ENCODE measurements at regions not wholly inside any gene's neighbourhood (a gene's known extent, or its start where the extent isn't known, plus 50 kb on each side); places are given as distances from the start of the nearest gene placed in this dataset.
"Not testable (repeated sequence)": the region's sequence is repeated elsewhere in the genome, so short reads cannot be mapped to it uniquely, and the experiment has no call there.

- H3K27ac Mint-ChIP-seq, result no peak overlapping the region
- no peak overlapping the region for H3K4me3 Mint-ChIP-seq
- H3K9me3 Mint-ChIP-seq, result no peaks in the 10 kb centered on the region
- no peak for DNase-seq
- no peaks in the 10 kb centered on the region for H3K27me3 Mint-ChIP-seq
- H3K36me3 Mint-ChIP-seq, result no peaks in the 10 kb centered on the region
- H3K4me1 Mint-ChIP-seq, result no peaks in the 10 kb centered on the region
Observed at GRCh38 chrX:9393571-9393970, 71.3 kb upstream of the TBL1X start.

- Mint-ChIP-seq H3K27me3 (no peaks in the 10 kb centered on the region), H3K4me3 (no peak overlapping the region), H3K27ac (no peak overlapping the region), H3K36me3 (no peaks in the 10 kb centered on the region), H3K4me1 (no peaks in the 10 kb centered on the region), H3K9me3 (no peaks in the 10 kb centered on the region)
- DNase-seq, result no peak
Observed at GRCh38 chrX:9394212-9394611, 70.6 kb upstream of the TBL1X start.

DNA sequence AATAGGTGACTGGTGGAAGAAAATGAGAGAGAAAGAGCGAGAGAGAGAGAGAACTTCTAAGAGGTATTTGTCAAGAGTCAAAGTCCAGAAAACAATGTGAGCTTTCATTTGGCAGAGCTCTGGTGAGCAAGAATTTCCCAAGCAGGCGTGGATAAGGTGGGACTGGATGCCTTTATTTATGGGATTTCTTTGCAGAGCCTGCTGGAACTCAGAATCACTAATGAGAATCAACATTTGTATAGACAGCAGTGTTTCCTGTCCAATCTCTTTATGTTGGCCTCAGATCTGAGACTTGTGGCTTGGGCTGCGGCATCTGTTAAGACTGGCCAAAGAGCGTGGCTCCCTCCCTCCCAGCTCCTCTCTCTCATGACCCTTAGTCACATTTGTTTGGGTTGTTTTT, 67.9 kb upstream of the TBL1X start:
- H3K9me3 Mint-ChIP-seq, result no peaks in the 10 kb centered on the region
- no peak overlapping the region for H3K27ac Mint-ChIP-seq
- no peaks in the 10 kb centered on the region for H3K4me1 Mint-ChIP-seq
- no peaks in the 10 kb centered on the region for H3K27me3 Mint-ChIP-seq
- no peak overlapping the region for H3K4me3 Mint-ChIP-seq
- DNase-seq, result no peak
- no peaks in the 10 kb centered on the region for H3K36me3 Mint-ChIP-seq

- no peak for DNase-seq
- Mint-ChIP-seq H3K36me3 (no peaks in the 10 kb centered on the region), H3K27me3 (no peaks in the 10 kb centered on the region), H3K4me1 (no peaks in the 10 kb centered on the region), H3K9me3 (no peaks in the 10 kb centered on the region), H3K27ac (no peak overlapping the region), H3K4me3 (no peak overlapping the region)
Observed at GRCh38 chrX:9401051-9401450, 63.8 kb upstream of the TBL1X start.

DNA sequence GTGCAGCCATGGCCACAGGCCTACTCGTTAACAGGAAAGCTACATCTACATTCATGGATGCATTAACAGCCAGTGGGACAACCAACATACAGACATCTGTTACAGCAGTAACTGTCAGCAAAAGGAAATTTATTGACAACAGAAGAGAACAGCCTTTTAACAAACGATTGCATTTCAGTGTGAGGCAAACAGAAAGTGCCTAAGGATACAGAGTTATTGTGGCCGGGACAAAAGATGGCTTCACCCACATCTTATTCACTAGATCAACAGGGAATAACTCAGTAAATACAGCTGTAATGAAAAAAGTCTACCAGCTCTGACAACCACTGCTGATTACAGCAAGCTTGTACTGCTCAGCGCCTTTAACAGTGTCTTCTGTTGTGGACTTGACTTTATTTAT, 61.5 kb upstream of the TBL1X start:
- Mint-ChIP-seq H3K4me1 (no peaks in the 10 kb centered on the region), H3K9me3 (no peaks in the 10 kb centered on the region), H3K27ac (no peak overlapping the region), H3K4me3 (no peak overlapping the region), H3K36me3 (no peaks in the 10 kb centered on the region), H3K27me3 (no peaks in the 10 kb centered on the region)
- DNase-seq, result no peak

GRCh38 chrX:9405635-9406034, 59.2 kb upstream of the TBL1X start:
- not testable (repeated sequence) for H3K4me1 Mint-ChIP-seq, H3K27ac Mint-ChIP-seq, H3K9me3 Mint-ChIP-seq, DNase-seq, H3K36me3 Mint-ChIP-seq, H3K4me3 Mint-ChIP-seq, H3K27me3 Mint-ChIP-seq

DNA sequence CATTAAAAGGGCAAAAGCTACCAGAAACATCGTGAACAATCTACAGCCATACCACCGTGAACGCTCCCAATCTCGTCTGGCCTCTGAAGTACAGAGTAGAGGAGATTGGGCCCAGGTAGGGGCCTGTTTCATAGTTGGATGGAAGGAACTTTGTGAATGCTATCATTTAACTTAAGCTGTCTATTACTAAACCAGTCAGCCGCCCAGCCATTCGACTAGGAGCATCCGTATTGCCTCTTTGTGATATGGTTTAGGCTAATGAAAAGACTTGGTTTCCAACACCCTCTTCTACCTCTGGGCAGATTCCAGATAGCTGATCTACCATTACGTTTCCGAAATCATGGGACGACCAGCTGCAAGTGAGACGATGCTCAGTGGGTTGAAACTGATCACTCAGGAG, 54.0 kb upstream of the TBL1X start:
- H3K27ac Mint-ChIP-seq, H3K4me1 Mint-ChIP-seq, H3K9me3 Mint-ChIP-seq, DNase-seq, H3K27me3 Mint-ChIP-seq, H3K4me3 Mint-ChIP-seq, H3K36me3 Mint-ChIP-seq: not testable (repeated sequence)

DNA sequence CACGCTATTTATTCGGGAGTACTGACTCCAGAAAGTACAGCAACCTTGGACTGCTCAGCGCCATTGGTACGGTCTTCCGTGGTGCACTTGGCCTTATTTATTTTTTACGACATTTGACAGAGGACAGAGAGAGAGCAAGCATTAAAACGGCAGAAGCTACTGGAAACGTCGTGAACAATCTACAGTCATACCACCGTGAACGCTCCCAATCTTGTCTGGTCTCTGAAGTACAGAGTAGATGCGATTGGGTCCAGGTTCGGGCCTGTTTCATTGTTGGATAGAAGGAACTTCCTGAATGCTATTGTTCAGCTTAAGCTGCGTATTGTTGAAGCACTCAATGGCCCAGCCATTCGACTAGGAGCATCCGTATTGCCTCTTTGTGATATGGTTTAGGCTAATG, 53.2 kb upstream of the TBL1X start:
- not testable (repeated sequence) for DNase-seq, H3K27ac Mint-ChIP-seq, H3K9me3 Mint-ChIP-seq, H3K4me1 Mint-ChIP-seq, H3K36me3 Mint-ChIP-seq, H3K27me3 Mint-ChIP-seq, H3K4me3 Mint-ChIP-seq

DNA sequence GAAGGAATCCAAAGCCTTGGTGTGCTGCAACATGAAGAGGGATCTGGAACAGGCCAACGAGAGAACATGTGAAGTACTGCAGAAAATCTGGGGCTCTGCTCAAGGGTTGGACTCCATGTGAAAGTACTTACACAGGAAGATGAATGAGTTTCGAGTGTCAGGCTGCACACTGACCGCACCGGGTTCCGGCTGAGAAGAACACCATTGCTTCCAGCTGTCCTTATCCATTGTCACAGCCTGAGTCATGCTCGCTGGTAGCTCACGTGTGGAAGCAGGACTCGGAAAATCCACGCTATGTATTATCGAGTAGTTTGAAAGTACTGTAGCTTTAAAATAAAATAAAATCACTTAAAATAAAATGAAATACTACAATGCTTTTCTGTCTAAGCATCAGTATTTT, 50.4 kb upstream of the TBL1X start:
- DNase-seq, result no peak
- Mint-ChIP-seq H3K36me3 (no peaks in the 10 kb centered on the region), H3K27ac (no peak overlapping the region), H3K27me3 (no peaks in the 10 kb centered on the region), H3K4me1 (no peaks in the 10 kb centered on the region), H3K4me3 (no peak overlapping the region), H3K9me3 (no peaks in the 10 kb centered on the region)
